ENCODE measurements at regions not wholly inside any gene's neighbourhood (a gene's known extent, or its start where the extent isn't known, plus 50 kb on each side); places are given as distances from the start of the nearest gene placed in this dataset.

- Mint-ChIP-seq H3K36me3 (ENCODE audit: low read depth) (no peaks in the 10 kb centered on the region), H3K9me3 (peaks cover 1% of the 10 kb centered on the region), H3K4me1 (ENCODE audit: low read depth) (no peaks in the 10 kb centered on the region), H3K27ac (no peak overlapping the region), H3K27me3 (no peaks in the 10 kb centered on the region), H3K4me3 (no peak overlapping the region)
- POLR2A ChIA-PET: no interaction called here
- CTCF ChIA-PET: no interaction called here
- DNase-seq: no peak
- no peak for ATAC-seq
- no peak for TF ChIP-seq CTCF (IDR thresholded peaks at IDR 0.05)
- intact Hi-C loops (cut with micrococcal nuclease): no loop called here
These were observed 644.7 kb upstream of the TENM4 start for GRCh38 chr11:80085563-80085962.

- no peak overlapping the region for H3K27ac Mint-ChIP-seq
These were observed 643.8 kb upstream of the TENM4 start for GRCh38 chr11:80084608-80085007.

GRCh38 chr11:80083531-80083951, 642.7 kb upstream of the TENM4 start:
- Mint-ChIP-seq H3K4me1 (ENCODE audit: low read depth) (no peaks in the 10 kb centered on the region), H3K36me3 (ENCODE audit: low read depth) (no peaks in the 10 kb centered on the region), H3K27ac (no peak overlapping the region), H3K4me3 (no peak overlapping the region), H3K27me3 (no peaks in the 10 kb centered on the region), H3K9me3 (peaks cover 1% of the 10 kb centered on the region)
- no peak for TF ChIP-seq CTCF (IDR thresholded peaks at IDR 0.05)
- CTCF ChIA-PET: no interaction called here
- DNase-seq (no peak), ATAC-seq (no peak)
- intact Hi-C loops (cut with micrococcal nuclease): no loop called here
- POLR2A ChIA-PET: no interaction called here

More at GRCh38 chr11:80084608-80085007, 643.8 kb upstream of the TENM4 start:
- Mint-ChIP-seq H3K9me3 (peaks cover 1% of the 10 kb centered on the region), H3K4me1 (ENCODE audit: low read depth) (no peaks in the 10 kb centered on the region), H3K4me3 (no peak overlapping the region), H3K36me3 (ENCODE audit: low read depth) (no peaks in the 10 kb centered on the region), H3K27me3 (no peaks in the 10 kb centered on the region)
- ChIA-PET CTCF (no interaction called here), POLR2A (no interaction called here)
- ATAC-seq: no peak
- no peak for TF ChIP-seq CTCF (IDR thresholded peaks at IDR 0.05)
- DNase-seq: no peak
- intact Hi-C loops (cut with micrococcal nuclease): no loop called here

GRCh38 chr11:80082406-80082805, 641.6 kb upstream of the TENM4 start:
- DNase-seq (no peak), ATAC-seq (no peak)
- Mint-ChIP-seq H3K9me3 (peaks cover 1% of the 10 kb centered on the region), H3K4me1 (ENCODE audit: low read depth) (no peaks in the 10 kb centered on the region), H3K4me3 (no peak overlapping the region), H3K36me3 (ENCODE audit: low read depth) (no peaks in the 10 kb centered on the region), H3K27ac (no peak overlapping the region), H3K27me3 (no peaks in the 10 kb centered on the region)
- CTCF ChIA-PET: no interaction called here
- TF ChIP-seq CTCF (IDR thresholded peaks at IDR 0.05): no peak
- POLR2A ChIA-PET: no interaction called here
- intact Hi-C loops (cut with micrococcal nuclease): no loop called here

- peaks cover 7% of the 10 kb centered on the region for H3K9me3 Mint-ChIP-seq
These were observed 636.3 kb upstream of the TENM4 start for GRCh38 chr11:80077113-80077512.

More at GRCh38 chr11:80077113-80077512, 636.3 kb upstream of the TENM4 start:
- POLR2A ChIA-PET: no interaction called here
- no peak for TF ChIP-seq CTCF (IDR thresholded peaks at IDR 0.05)
- H3K36me3 Mint-ChIP-seq (ENCODE audit: low read depth): no peaks in the 10 kb centered on the region
- no peak for DNase-seq
- CTCF ChIA-PET: no interaction called here
- intact Hi-C loops (cut with micrococcal nuclease): no loop called here
- no peak for ATAC-seq
- no peak overlapping the region for H3K4me3 Mint-ChIP-seq
- H3K27me3 Mint-ChIP-seq: no peaks in the 10 kb centered on the region
- H3K4me1 Mint-ChIP-seq (ENCODE audit: low read depth): no peaks in the 10 kb centered on the region
- H3K27ac Mint-ChIP-seq: no peak overlapping the region
